ENCODE measurements at regions not wholly inside any gene's neighbourhood (a gene's known extent, or its start where the extent isn't known, plus 50 kb on each side); places are given as distances from the start of the nearest gene placed in this dataset.
"Not testable (repeated sequence)": the region's sequence is repeated elsewhere in the genome, so short reads cannot be mapped to it uniquely, and the experiment has no call there.

DNA sequence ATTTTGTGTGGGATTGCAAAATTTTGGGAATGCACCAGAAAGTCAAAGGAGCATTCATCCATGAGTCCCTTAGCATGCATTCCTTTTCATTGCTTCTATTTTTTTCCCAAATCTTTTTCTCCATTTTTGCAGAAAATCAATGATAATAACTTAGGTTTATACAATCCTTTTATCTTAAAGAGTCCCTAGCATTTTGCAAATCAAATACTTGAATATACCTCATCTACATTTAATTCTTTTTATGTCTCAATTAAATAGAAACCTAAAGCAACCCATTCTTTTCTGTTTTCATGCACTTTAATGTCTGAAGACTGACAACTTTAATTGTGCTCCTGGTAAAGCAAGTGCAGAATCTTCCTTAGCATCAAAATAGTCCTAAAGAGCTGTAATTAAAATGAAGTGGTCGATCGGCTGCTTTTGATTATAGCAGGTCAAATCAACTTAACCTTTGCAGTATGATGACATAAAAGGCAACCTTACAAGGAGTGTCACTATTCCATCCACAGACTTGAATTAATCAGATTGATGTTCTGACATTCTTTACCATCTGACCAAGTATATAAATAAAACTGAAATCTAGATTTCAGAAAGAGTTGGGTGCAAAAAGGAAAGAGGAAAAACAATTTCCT is 168.4 kb downstream of the ALG10B start:
- no peak for DNase-seq

- DNase-seq = no peak
Observed at GRCh38 chr12:38488866-38489265, 172.3 kb downstream of the ALG10B start.

GRCh38 chr12:38490073-38490472 is 173.5 kb downstream of the ALG10B start:
- DNase-seq = no peak

DNA sequence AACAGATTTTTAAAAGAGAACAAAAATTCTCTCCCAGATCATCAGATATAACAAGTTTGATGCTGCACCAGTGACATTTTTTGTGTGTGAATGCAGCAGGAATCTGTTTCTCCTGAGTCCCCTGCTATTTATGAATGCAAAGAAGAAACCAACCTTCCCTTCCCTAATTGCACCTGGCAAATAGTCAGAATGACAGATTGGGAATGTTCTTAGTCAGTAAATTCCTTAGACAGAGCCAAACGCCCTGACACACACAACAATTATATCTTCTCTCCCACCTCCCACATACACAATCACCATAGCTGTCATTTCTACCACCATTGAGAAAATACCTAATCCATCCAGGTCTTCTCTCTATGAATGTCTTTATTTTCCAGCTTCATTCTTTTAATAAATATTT is 174.4 kb downstream of the ALG10B start:
- no peak for DNase-seq

GRCh38 chr12:38501481-38501880 is 184.9 kb downstream of the ALG10B start:
- DNase-seq = no peak

DNA sequence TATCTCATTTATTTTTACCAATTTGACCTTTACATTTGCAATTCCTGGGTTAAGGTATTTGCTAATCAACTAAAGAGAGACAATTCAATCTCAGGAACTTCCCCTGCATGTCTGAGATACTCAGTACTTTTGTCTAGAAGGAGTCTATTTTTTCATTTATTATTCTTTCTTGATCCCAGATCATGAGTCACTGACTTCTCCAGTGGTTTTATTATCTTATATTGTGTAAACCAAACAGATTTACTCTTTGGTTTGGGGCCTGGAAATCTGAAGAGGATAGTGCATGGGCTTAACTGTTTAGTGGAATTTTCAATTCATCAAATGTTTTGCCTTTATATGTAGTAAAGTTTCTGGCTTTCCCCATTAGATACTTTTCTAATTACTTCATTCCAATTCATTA is 185.4 kb downstream of the ALG10B start:
- no peak for DNase-seq

- no peak for DNase-seq
Observed at GRCh38 chr12:38502415-38502814, 185.8 kb downstream of the ALG10B start.

GRCh38 chr12:38507839-38508238 is 191.3 kb downstream of the ALG10B start:
- no peak for DNase-seq

GRCh38 chr12:38508246-38508645 is 191.7 kb downstream of the ALG10B start:
- DNase-seq = no peak

- no peak for DNase-seq
Observed at GRCh38 chr12:38515912-38516311, 199.3 kb downstream of the ALG10B start.

DNA sequence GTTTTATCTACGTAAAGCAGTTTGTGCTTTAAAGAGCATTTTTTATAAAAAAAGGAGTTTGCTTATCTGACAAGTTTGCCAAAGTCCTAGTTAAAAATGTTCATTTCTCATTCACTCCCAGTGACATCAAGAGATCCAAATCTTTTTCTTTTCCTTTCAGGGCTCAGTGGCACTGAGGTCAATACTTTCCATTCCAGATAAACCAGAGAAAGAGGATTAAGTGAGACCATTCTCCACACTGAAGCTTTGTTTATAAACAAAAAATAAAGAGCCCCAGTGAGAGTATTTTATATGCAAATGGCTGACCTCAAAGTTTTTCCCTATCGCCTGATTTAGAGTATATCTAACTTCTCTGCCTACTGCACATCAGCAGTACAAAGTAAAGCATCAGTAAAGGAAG is 199.8 kb downstream of the ALG10B start:
- DNase-seq = no peak

- DNase-seq = no peak
Observed at GRCh38 chr12:38523920-38524319, 207.3 kb downstream of the ALG10B start.

- no peak for DNase-seq
Observed at GRCh38 chr12:38527631-38528030, 211.1 kb downstream of the ALG10B start.

- DNase-seq = no peak
Observed at GRCh38 chr12:38528527-38528926, 212.0 kb downstream of the ALG10B start.

DNA sequence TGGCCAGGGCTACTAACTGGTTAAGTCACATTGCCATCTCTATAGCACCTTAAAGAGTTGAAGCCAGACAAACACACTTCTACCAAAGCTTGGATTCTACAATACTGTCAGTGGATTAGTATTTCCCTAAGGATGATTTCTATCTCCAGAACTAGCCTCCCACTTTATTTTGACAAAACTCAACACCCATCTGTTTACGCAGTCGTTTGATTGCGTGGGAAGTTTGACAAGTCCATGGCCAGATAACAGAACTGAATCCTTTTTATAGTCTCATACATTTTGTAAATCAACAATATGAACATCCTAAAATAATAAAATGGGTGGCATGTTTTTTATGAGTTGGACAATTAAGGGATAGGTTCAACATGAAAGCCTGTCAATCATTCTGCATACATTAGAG is 212.7 kb downstream of the ALG10B start:
- not testable (repeated sequence) for DNase-seq

DNA sequence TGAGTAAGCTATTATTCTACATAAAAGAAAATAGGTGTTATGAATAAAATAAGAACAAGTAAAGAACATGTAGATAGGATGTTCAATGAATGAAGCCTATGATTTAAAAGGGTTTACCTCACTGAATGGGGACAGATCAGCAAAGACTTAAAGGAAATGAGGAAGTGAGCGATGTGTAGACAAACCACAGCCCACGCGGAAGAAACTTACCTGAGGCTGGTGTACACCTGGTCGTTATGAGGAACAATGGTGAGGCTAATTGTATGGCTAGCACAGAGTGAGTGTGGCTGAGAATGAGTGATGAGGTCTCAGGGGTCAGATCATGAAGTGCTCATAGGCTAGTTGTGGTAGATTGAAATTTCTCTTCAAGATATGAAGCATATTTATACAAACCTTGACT is 221.7 kb downstream of the ALG10B start:
- DNase-seq = no peak

- no peak for DNase-seq
Observed at GRCh38 chr12:38540156-38540555, 223.6 kb downstream of the ALG10B start.

GRCh38 chr12:38541849-38542248 is 225.3 kb downstream of the ALG10B start:
- DNase-seq = no peak

GRCh38 chr12:38543151-38543550 is 226.6 kb downstream of the ALG10B start:
- no peak for DNase-seq

DNA sequence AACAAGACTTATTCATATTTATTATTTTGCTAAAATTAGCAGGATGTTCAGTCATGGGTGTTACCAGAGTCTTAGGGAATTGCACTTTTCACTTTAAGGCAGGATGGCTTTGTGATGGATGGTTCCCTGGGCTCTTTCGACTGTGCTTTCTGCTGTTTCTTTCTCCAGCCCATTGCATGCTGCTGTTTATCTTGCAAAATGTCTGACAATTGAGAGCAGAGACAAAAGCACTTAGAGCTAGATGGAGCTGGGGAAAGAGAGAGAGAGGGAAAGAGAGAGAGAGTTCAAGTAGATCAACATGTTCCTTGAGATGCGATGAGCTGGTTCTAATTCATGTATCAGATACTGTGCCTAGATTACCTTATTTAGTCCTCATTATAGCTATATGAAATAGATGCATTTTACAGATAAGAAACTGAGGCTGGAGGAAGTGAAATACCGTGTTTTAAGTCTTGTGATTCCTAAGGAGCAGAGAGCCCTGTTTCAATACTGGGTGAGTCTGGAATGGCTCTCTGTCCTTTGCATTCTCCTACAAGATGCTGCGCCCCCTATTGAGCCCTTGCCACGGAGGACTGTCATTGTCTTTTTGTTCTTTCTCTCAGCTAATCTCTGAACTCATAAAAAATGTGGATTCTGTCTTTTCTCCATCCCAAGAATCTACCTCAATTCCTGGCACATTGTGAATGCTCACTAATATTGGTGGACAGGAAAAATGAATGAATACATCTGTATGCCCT is 227.9 kb downstream of the ALG10B start:
- no peak for DNase-seq

GRCh38 chr12:38547586-38547985 is 231.0 kb downstream of the ALG10B start:
- DNase-seq = no peak

GRCh38 chr12:38555620-38556591 is 239.3 kb downstream of the ALG10B start:
- DNase-seq = peak; percentile 25 to 30

- DNase-seq = no peak
Observed at GRCh38 chr12:38556647-38557046, 240.1 kb downstream of the ALG10B start.

DNA sequence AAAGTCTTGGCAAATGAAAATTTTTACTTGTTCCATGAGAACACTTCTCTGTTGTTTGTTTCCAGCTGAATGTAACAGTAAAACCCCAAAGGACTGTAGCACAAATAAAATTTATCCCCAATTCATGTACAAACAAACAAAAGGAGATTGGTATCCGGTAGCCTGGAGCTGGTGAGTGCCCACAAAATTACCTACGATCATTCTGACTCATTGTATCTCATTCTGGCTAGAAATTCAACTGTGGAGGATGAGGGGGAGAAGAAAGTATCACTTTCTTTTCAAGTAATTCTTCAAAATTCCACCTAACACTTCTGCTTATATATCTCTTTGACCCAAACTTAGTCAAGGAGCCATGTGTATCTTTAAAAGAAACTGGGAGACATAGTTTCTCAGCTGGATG is 268.5 kb downstream of the ALG10B start:
- DNase-seq = no peak
